Tibial nerve (tissue), 4 donors: ENCODE measurements at regions not wholly inside any gene's neighbourhood (a gene's known extent, or its start where the extent isn't known, plus 50 kb on each side); places are given as distances from the start of the nearest gene placed in this dataset.
"Not testable (repeated sequence)": the region's sequence is repeated elsewhere in the genome, so short reads cannot be mapped to it uniquely, and the experiment has no call there.

Source experiments
- CTCF ChIP-seq, 5 experiments: fragments of 200-600 bp in 3 of 5; fragments of 450-650 bp in 2 of 5; sonication (generic) in 3 of 5; IDR thresholded peaks; one replicate each; pipeline ENCODE4 v1.5.1; 2016 to 2019; ENCODE audit warnings: antibody characterized with exemption in 5 of 5, mild to moderate bottlenecking in 3 of 5, moderate library complexity in 2 of 5
- EP300 ChIP-seq, 2 donors: sonication (generic); formaldehyde crosslinking; IDR thresholded peaks; one replicate each; pipeline ENCODE4 v1.6.1; 2017; ENCODE audit warnings: antibody characterized with exemption in 2 of 2, mild to moderate bottlenecking in 1 of 2
- POLR2A ChIP-seq, 2 donors: fragments of 450-650 bp; IDR thresholded peaks; one replicate each; pipeline ENCODE4 v1.6.1; 2017; ENCODE audit warnings: antibody characterized with exemption in 2 of 2, mild to moderate bottlenecking in 2 of 2, moderate library complexity in 2 of 2

- TF ChIP-seq CTCF, POLR2A, EP300 (IDR thresholded peaks at IDR 0.05): not testable (repeated sequence)
These were observed 58.5 kb upstream of the FGF3 start for GRCh38 chr11:69877704-69878103.
